RPMI8226 (cell line): ENCODE measurements at regions not wholly inside any gene's neighbourhood (a gene's known extent, or its start where the extent isn't known, plus 50 kb on each side); places are given as distances from the start of the nearest gene placed in this dataset.
"Not testable (repeated sequence)": the region's sequence is repeated elsewhere in the genome, so short reads cannot be mapped to it uniquely, and the experiment has no call there.

Experiments used
- DNase-seq: peaks from one replicate; pipeline ENCODE4 v3.0.0-alpha.2; 2015

GRCh38 chr11:38392176-38392575 lies 1794.1 kb upstream of the RAG2 start:
- DNase-seq = no peak

GRCh38 chr11:38384568-38384967 lies 1786.5 kb upstream of the RAG2 start:
- no peak for DNase-seq

GRCh38 chr11:38365274-38365673 lies 1767.2 kb upstream of the RAG2 start:
- no peak for DNase-seq

GRCh38 chr11:38356255-38356654 lies 1758.2 kb upstream of the RAG2 start:
- no peak for DNase-seq

- no peak for DNase-seq
Measured at GRCh38 chr11:38345286-38345685, 1747.2 kb upstream of the RAG2 start.

- not testable (repeated sequence) for DNase-seq
Measured at GRCh38 chr11:38341612-38342011, 1743.6 kb upstream of the RAG2 start.

GRCh38 chr11:38339835-38340440 lies 1741.9 kb upstream of the RAG2 start:
- no peak for DNase-seq

GRCh38 chr11:38338022-38338421 lies 1740.0 kb upstream of the RAG2 start:
- DNase-seq = not testable (repeated sequence)

GRCh38 chr11:38332046-38332445 lies 1734.0 kb upstream of the RAG2 start:
- no peak for DNase-seq

- DNase-seq = peak; percentile 57
Measured at GRCh38 chr11:38330578-38330977, 1732.5 kb upstream of the RAG2 start.

GRCh38 chr11:38323961-38324761 lies 1726.1 kb upstream of the RAG2 start:
- peak; percentile 86 for DNase-seq

- DNase-seq = peak; percentile 55
Measured at GRCh38 chr11:38315151-38315550, 1717.1 kb upstream of the RAG2 start.

GRCh38 chr11:38307455-38307854 lies 1709.4 kb upstream of the RAG2 start:
- no peak for DNase-seq

GRCh38 chr11:38305682-38306081 lies 1707.6 kb upstream of the RAG2 start:
- DNase-seq = no peak

GRCh38 chr11:38304926-38305325 lies 1706.9 kb upstream of the RAG2 start:
- no peak for DNase-seq

- no peak for DNase-seq
Measured at GRCh38 chr11:38302564-38302963, 1704.5 kb upstream of the RAG2 start.

GRCh38 chr11:38300570-38300969 lies 1702.5 kb upstream of the RAG2 start:
- no peak for DNase-seq

GRCh38 chr11:38296211-38296776 lies 1698.3 kb upstream of the RAG2 start:
- no peak for DNase-seq

GRCh38 chr11:38282718-38283117 lies 1684.7 kb upstream of the RAG2 start:
- DNase-seq = no peak

- DNase-seq = no peak
Measured at GRCh38 chr11:38278457-38279141, 1680.6 kb upstream of the RAG2 start.

- no peak for DNase-seq
Measured at GRCh38 chr11:38274031-38274430, 1676.0 kb upstream of the RAG2 start.

- DNase-seq = no peak
Measured at GRCh38 chr11:38272376-38272775, 1674.3 kb upstream of the RAG2 start.

- DNase-seq = no peak
Measured at GRCh38 chr11:38266691-38267090, 1668.7 kb upstream of the RAG2 start.

GRCh38 chr11:38256436-38256835 lies 1658.4 kb upstream of the RAG2 start:
- no peak for DNase-seq
